ENCODE measurements at regions not wholly inside any gene's neighbourhood (a gene's known extent, or its start where the extent isn't known, plus 50 kb on each side); places are given as distances from the start of the nearest gene placed in this dataset.
"Not testable (repeated sequence)": the region's sequence is repeated elsewhere in the genome, so short reads cannot be mapped to it uniquely, and the experiment has no call there.

DNA sequence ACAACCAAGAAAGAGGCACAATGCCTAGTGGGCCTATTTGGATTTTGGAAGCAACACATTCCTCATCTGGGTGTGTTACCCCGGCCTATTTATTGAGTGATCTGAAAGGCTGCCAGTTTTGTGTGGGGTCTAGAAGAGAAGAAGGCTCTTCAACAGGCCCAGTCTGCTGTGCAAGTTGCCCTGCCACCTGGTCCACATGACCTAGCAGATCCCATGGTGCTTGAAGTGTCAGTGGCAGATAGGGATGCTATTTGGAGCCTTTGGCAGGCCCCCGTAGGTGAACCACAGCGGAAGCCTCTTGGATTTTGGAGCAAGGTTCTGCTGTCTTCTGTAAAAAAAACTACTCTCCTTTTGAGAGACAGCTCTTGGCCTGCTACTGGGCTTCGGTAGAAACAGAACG, 820.1 kb downstream of the TMTC2 start:
- TF ChIP-seq ZFX (IDR thresholded peaks at IDR 0.05): no peak
- TF ChIP-seq, protein P1, sequence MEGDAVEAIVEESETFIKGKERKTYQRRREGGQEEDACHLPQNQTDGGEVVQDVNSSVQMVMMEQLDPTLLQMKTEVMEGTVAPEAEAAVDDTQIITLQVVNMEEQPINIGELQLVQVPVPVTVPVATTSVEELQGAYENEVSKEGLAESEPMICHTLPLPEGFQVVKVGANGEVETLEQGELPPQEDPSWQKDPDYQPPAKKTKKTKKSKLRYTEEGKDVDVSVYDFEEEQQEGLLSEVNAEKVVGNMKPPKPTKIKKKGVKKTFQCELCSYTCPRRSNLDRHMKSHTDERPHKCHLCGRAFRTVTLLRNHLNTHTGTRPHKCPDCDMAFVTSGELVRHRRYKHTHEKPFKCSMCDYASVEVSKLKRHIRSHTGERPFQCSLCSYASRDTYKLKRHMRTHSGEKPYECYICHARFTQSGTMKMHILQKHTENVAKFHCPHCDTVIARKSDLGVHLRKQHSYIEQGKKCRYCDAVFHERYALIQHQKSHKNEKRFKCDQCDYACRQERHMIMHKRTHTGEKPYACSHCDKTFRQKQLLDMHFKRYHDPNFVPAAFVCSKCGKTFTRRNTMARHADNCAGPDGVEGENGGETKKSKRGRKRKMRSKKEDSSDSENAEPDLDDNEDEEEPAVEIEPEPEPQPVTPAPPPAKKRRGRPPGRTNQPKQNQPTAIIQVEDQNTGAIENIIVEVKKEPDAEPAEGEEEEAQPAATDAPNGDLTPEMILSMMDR (conservative IDR thresholded peaks at IDR 0.05): no peak
- no peak overlapping the region for H3K27ac ChIP-seq

DNA sequence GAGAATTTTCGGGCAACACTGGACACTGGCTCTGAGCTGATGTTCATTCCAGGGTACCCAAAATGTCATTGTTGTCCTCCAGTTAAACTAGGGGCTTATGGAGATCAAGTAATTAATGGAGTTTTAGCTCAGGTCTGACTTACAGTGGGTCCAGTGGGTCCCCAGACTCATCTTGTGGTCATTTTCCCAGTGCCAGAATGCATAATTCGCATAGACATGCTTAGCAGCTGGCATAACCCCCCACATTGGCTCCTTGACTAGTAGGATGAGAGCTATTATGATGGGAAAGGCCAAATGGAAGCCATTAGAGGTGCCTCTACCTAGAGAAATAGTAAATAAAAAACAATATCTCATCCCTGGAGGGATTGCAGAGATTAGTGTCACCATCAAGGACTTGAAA, 818.9 kb downstream of the TMTC2 start:
- TF ChIP-seq, protein P1 (conservative IDR thresholded peaks at IDR 0.05): no peak
- no peak for TF ChIP-seq ZFX (IDR thresholded peaks at IDR 0.05)
- H3K27ac ChIP-seq: no peak overlapping the region

DNA sequence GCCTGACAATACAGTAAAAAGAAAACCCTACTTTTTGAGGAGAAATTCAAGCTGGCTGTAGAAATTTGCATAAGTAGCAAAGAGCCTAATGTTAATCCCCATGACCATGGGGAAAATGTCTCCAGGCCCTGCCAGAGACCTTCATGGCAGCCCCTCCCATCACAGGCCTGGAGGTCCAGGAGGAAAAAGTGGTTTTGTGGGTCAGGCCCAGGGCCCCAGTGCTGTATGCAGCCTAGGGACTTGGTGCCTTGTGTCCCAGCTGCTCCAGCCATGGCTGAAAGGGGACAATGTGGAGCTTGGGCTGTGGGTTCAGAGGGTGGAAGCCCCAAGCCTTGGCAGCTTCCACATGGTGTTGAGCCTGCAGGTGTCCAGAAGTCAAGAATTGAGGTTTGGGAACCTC, 813.2 kb downstream of the TMTC2 start:
- H3K27ac ChIP-seq: not testable (repeated sequence)

DNA sequence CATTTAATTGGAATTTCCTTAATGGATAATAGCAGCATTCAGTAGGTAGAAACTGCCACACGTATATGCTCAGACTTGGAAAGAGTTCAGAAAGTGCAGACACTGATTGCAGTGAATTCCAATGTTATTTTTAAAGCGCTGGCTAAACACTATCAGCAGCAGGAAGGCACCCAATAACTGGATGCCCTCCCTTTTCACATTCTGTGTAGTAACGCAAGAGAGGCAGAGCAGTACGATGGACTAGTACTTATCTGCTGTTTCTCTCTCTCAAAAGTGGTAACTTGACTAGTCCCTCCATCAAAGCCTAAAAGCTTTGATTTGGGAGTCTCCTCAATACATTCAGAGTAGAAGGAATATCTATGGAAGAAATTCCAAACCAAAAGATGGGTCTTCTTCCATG, 791.0 kb downstream of the TMTC2 start:
- TF ChIP-seq ZFX (IDR thresholded peaks at IDR 0.05): no peak
- TF ChIP-seq, protein P1 (conservative IDR thresholded peaks at IDR 0.05): no peak
- H3K27ac ChIP-seq: no peak overlapping the region

DNA sequence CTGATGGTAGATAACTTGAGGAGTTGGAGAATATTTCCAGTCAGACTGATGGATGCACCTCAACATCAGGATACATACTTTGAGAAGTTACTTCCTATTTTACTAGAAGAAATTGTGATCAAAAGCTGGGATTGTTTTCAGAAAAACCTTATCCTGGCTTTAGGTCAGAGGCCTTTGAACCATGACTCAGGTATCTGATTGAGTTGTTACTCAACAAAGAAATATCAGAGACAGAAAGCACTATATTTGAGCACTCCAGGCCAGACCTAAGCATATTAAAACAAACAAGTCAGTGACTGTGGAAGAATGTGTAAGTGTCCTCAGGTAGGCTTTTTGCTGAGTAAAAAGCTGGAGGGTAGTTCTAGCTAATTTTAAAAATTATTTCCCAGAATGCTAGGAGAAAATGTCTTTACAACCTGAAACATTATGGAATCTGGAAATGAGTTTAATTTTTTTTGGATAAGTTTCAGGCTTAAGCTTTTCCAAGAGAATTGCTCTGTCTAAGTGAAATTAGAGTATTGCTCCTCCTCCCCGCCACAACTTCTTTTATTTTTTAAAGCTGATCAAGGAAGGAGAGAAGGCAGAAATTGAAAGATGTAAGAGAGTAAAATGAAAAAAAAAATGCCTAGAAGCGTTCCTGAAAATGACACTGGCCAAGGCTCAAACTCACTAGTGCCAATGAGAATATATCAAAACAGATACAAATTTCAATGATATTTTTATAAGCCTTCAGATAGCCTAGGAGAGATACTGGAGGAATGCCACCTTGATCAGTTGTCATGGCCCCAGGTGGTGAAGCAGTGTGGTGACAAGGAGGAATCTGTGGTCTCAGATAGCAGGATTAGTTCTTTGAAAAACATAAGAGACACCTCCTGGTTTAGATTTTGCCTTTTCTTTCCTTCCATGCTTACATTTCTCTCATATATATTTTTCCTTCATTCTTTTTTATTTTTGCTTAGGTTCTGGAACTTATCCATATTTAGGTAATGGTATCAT, 790.3 kb downstream of the TMTC2 start:
- TF ChIP-seq ZFX (IDR thresholded peaks at IDR 0.05): no peak
- TF ChIP-seq, protein P1 (conservative IDR thresholded peaks at IDR 0.05): no peak
- H3K27ac ChIP-seq: no peak overlapping the region

DNA sequence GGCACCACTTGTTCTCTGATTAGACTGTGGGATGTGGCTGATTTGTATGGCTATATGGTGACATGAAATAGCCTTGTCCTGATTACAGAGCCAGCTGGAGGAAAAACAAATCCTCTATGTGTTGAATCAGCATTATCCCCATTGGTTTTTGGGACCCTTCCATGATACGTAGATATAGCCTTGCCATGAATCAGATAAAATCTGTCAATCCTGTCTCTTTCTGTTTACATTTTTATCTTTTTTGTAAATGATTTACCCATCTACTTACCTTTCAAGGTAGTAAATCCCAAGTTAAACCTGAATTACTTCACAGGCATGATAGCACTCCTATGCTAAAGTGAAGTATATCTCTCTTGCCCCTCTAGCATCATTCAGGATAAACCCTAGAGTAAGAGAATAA, 789.3 kb downstream of the TMTC2 start:
- no peak overlapping the region for H3K27ac ChIP-seq

DNA sequence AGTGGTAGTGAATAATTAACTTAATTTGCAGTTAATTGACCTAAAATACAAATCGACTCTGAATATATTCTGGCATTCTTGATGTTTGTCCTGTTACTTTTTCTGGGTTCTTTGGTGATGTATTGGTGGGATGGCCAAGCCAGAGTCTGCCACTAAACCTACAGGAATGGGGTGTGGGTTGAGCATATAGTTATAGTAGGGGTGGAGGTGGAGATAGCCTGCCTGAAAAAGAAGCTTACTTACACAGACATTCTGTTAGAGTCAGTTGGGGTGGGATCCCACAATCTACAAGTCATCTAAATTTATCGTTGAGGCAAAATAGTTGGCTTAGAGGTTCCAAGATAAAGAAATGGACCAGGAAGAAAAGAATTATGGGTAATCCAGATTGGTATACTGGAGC, 787.7 kb downstream of the TMTC2 start:
- TF ChIP-seq ZFX (IDR thresholded peaks at IDR 0.05): no peak
- TF ChIP-seq, protein P1 (conservative IDR thresholded peaks at IDR 0.05): no peak
- H3K27ac ChIP-seq: no peak overlapping the region

More for the DNA sequence above, 789.3 kb downstream of the TMTC2 start:
- no peak for TF ChIP-seq ZFX (IDR thresholded peaks at IDR 0.05)
- TF ChIP-seq, protein P1 (conservative IDR thresholded peaks at IDR 0.05): no peak
